Heart left ventricle (tissue), 13 donors: ENCODE measurements at regions not wholly inside any gene's neighbourhood (a gene's known extent, or its start where the extent isn't known, plus 50 kb on each side); places are given as distances from the start of the nearest gene placed in this dataset.

Source experiments
- CTCF ChIP-seq, 12 donors: fragments of 200-600 bp; sonication (generic) in 4 of 12; IDR thresholded peaks; one replicate each; pipeline versions ENCODE4 v1.5.0 to v1.8.0; 2018 to 2022; ENCODE audit warnings: antibody characterized with exemption in 12 of 12, mild to moderate bottlenecking in 5 of 12
- POLR2A ChIP-seq, 2 donors: fragments of 450-650 bp; IDR thresholded peaks; one replicate each; pipeline ENCODE4 v1.6.1; 2017; ENCODE audit warnings: antibody characterized with exemption in 2 of 2, mild to moderate bottlenecking in 2 of 2, moderate library complexity in 2 of 2
- donor health status: ischemic (EF 13 %, LVEDD 7.1; RV severe dilation, severe dysfunction).
- donor health status: DM: no; HTN: yes; CAD: no.
- donor health status: DM: no; HTN: no; CAD: no.
- donor health status: ischemic (EF 25% LVEDD 6.9; RV normal size, moderate dysfunction).
- donor health status: ischemic (EF 25% LVEDD 5.7; RV mildly dilated, moderate dysfunction).
- donor health status: ischemic (EF 35%, LVEDD 5.7; RV mildly dilated, moderate dysfunction).
- donor health status: nonischemic (EF 11% LVEDD 7.7; RV severe dilation, severe dysfunction).
- donor health status: DM: yes; HTN: yes; CAD: no.
- donor health status: PGD.
- donor health status: ischemic (EF 29% LVEDD 5.4; RV normal size, mild dysfunction).
- donor health status: nonischemic (EF 23%, LVEDD 6.1; RV moderate dilation, normal function).

- no peak for TF ChIP-seq POLR2A (IDR thresholded peaks at IDR 0.05)
- TF ChIP-seq CTCF (IDR thresholded peaks at IDR 0.05): no peak
Observed at GRCh38 chr13:76715621-76716020, 170.6 kb downstream of the KCTD12 start.
